ENCODE measurements at regions not wholly inside any gene's neighbourhood (a gene's known extent, or its start where the extent isn't known, plus 50 kb on each side); places are given as distances from the start of the nearest gene placed in this dataset.
A peak's percentile ranks its signal among the peaks of the same experiment; 100 is the strongest.

DNA sequence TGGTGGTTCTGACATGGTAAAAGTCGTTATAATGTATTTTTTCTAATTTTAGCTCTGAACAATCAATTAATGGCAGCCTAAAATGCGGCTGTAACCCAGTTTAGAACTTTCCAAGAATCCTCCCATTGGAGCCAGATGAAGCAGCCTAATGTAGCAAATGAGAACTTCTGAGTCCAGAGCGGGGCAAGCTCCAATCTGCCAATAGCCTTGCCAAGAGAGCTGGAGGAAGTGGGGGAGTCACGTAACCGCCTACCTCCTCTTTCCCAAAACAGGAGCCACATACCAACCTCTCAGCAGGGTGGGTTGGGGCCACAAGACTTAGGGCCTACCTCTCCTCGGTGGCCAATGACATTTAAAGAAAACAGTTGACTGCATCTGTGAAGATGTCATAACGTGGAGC, 230.6 kb downstream of the SOD2 start:
- WGBS, 3 donors = 69 to 82% (median 79%) methylated on average over 7 of the region's 7 CpGs
- no peaks in the 10 kb centered on the region for H3K9me3 ChIP-seq (ENCODE audit: control insufficient read depth in 2 of 2, insufficient read depth in 1 of 2, low read depth in 1 of 2, low read length in 1 of 2)
- no peak overlapping the region for H3K27ac ChIP-seq (ENCODE audit: low read depth in 1 of 3, low read length in 2 of 3)
- DNase-seq (no peak), FAIRE-seq (no peak)
- no peaks in the 10 kb centered on the region for H3K4me1 ChIP-seq (ENCODE audit: control insufficient read depth in 3 of 3, insufficient read depth in 2 of 3, low read depth in 1 of 3, low read length in 2 of 3)
- no peaks in the 10 kb centered on the region for H3K36me3 ChIP-seq (ENCODE audit: control insufficient read depth in 3 of 3, insufficient read depth in 2 of 3, low read depth in 1 of 3, low read length in 3 of 3)
- no peaks in the 10 kb centered on the region for H3K27me3 ChIP-seq (ENCODE audit: control insufficient read depth in 3 of 3, insufficient read depth in 3 of 3, low read length in 3 of 3)
- no peak overlapping the region for H3K4me3 ChIP-seq (ENCODE audit: low read depth in 1 of 3, low read length in 3 of 3)

- WGBS, 3 donors = 79 to 87% (median 81%) methylated on average over 1 of the region's 1 CpG
- no peaks in the 10 kb centered on the region for H3K36me3 ChIP-seq (ENCODE audit: control insufficient read depth in 3 of 3, insufficient read depth in 2 of 3, low read depth in 1 of 3, low read length in 3 of 3)
- H3K9me3 ChIP-seq (ENCODE audit: control insufficient read depth in 2 of 2, insufficient read depth in 1 of 2, low read depth in 1 of 2, low read length in 1 of 2) = no peaks in the 10 kb centered on the region
- H3K4me3 ChIP-seq (ENCODE audit: low read depth in 1 of 3, low read length in 3 of 3) = no peak overlapping the region
- no peak for DNase-seq
- no peaks in the 10 kb centered on the region for H3K27me3 ChIP-seq (ENCODE audit: control insufficient read depth in 3 of 3, insufficient read depth in 3 of 3, low read length in 3 of 3)
- H3K4me1 ChIP-seq (ENCODE audit: control insufficient read depth in 3 of 3, insufficient read depth in 2 of 3, low read depth in 1 of 3, low read length in 2 of 3) = no peaks in the 10 kb centered on the region
- no peak for FAIRE-seq
- H3K27ac ChIP-seq (ENCODE audit: low read depth in 1 of 3, low read length in 2 of 3) = no peak overlapping the region
Observed at GRCh38 chr6:159461998-159462397, 231.0 kb downstream of the SOD2 start.

DNA sequence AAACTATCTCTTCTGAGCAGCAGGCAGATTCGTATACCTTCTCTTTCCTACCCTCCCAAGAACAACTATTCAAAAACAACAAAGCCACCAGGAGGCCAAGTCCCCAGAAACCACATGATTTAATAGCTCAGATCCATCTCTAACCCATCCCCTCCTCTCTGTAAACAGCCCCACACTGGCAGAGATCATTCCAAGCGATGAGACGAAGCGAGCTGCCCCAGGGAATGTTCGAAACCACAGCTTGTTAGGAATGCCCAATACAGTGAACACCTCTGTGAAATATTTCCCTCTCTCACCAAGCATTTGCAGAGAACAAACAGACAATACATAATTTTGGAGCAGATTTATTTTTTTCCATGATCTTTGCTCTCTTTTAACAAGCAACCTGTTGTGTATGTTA, 231.8 kb downstream of the SOD2 start:
- no peaks in the 10 kb centered on the region for H3K9me3 ChIP-seq (ENCODE audit: control insufficient read depth in 2 of 2, insufficient read depth in 1 of 2, low read depth in 1 of 2, low read length in 1 of 2)
- no peak for DNase-seq
- H3K4me1 ChIP-seq (ENCODE audit: control insufficient read depth in 3 of 3, insufficient read depth in 2 of 3, low read depth in 1 of 3, low read length in 2 of 3) = no peaks in the 10 kb centered on the region
- 60 to 75% (median 60%) methylated on average over 5 of the region's 5 CpGs for WGBS, 3 donors
- FAIRE-seq = no peak
- no peak overlapping the region for H3K4me3 ChIP-seq (ENCODE audit: low read depth in 1 of 3, low read length in 3 of 3)
- H3K27ac ChIP-seq (ENCODE audit: low read depth in 1 of 3, low read length in 2 of 3) = no peak overlapping the region
- no peaks in the 10 kb centered on the region for H3K27me3 ChIP-seq (ENCODE audit: control insufficient read depth in 3 of 3, insufficient read depth in 3 of 3, low read length in 3 of 3)
- no peaks in the 10 kb centered on the region for H3K36me3 ChIP-seq (ENCODE audit: control insufficient read depth in 3 of 3, insufficient read depth in 2 of 3, low read depth in 1 of 3, low read length in 3 of 3)

DNA sequence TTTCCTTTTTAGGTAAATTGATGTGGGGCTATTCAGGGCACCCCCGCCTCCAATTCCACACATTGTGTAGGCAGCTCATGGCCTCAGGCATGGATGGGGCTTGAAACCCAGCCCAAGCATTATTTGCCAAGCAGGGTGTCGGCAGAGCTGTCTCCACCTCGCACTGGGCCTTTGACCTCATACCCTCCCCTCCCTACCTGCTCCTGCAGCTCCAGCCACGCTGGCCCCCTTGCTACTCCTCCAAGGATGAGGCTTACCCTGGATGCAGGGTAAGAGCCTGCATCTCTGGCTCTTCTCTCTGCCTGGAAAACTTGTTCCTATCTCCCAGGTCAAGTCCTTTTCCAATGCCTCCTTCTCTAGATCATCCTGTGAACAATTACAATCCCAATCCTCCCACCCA, 232.6 kb downstream of the SOD2 start:
- H3K27me3 ChIP-seq (ENCODE audit: control insufficient read depth in 3 of 3, insufficient read depth in 3 of 3, low read length in 3 of 3) = no peaks in the 10 kb centered on the region
- no peak overlapping the region for H3K4me3 ChIP-seq (ENCODE audit: low read depth in 1 of 3, low read length in 3 of 3)
- no peaks in the 10 kb centered on the region for H3K4me1 ChIP-seq (ENCODE audit: control insufficient read depth in 3 of 3, insufficient read depth in 2 of 3, low read depth in 1 of 3, low read length in 2 of 3)
- no peaks in the 10 kb centered on the region for H3K9me3 ChIP-seq (ENCODE audit: control insufficient read depth in 2 of 2, insufficient read depth in 1 of 2, low read depth in 1 of 2, low read length in 1 of 2)
- no peaks in the 10 kb centered on the region for H3K36me3 ChIP-seq (ENCODE audit: control insufficient read depth in 3 of 3, insufficient read depth in 2 of 3, low read depth in 1 of 3, low read length in 3 of 3)
- WGBS, 3 donors = 28 to 70% (median 46%) methylated on average over 4 of the region's 4 CpGs
- FAIRE-seq = no peak
- H3K27ac ChIP-seq (ENCODE audit: low read depth in 1 of 3, low read length in 2 of 3) = no peak overlapping the region
- DNase-seq = no peak

GRCh38 chr6:159456349-159456748, 236.7 kb downstream of the SOD2 start:
- FAIRE-seq = no peak

GRCh38 chr6:159455700-159456274, 237.3 kb downstream of the SOD2 start:
- no peaks in the 10 kb centered on the region for H3K36me3 ChIP-seq (ENCODE audit: control insufficient read depth in 3 of 3, insufficient read depth in 2 of 3, low read depth in 1 of 3, low read length in 3 of 3)
- DNase-seq = no peak
- H3K27me3 ChIP-seq (ENCODE audit: control insufficient read depth in 3 of 3, insufficient read depth in 3 of 3, low read length in 3 of 3) = no peaks in the 10 kb centered on the region
- H3K9me3 ChIP-seq (ENCODE audit: control insufficient read depth in 2 of 2, insufficient read depth in 1 of 2, low read depth in 1 of 2, low read length in 1 of 2) = no peaks in the 10 kb centered on the region
- H3K4me1 ChIP-seq (ENCODE audit: control insufficient read depth in 3 of 3, insufficient read depth in 2 of 3, low read depth in 1 of 3, low read length in 2 of 3) = no peaks in the 10 kb centered on the region
- WGBS, 3 donors = 83 to 91% (median 88%) methylated on average over 14 to 15 of the region's 15 CpGs
- H3K4me3 ChIP-seq (ENCODE audit: low read depth in 1 of 3, low read length in 3 of 3) = no peak overlapping the region
- no peak overlapping the region for H3K27ac ChIP-seq (ENCODE audit: low read depth in 1 of 3, low read length in 2 of 3)
- FAIRE-seq = no peak

More at GRCh38 chr6:159456349-159456748, 236.7 kb downstream of the SOD2 start:
- H3K27me3 ChIP-seq (ENCODE audit: control insufficient read depth in 3 of 3, insufficient read depth in 3 of 3, low read length in 3 of 3) = no peaks in the 10 kb centered on the region
- 41 to 50% (median 41%) methylated on average over 2 of the region's 2 CpGs for WGBS, 3 donors
- H3K4me3 ChIP-seq (ENCODE audit: low read depth in 1 of 3, low read length in 3 of 3) = no peak overlapping the region
- no peaks in the 10 kb centered on the region for H3K9me3 ChIP-seq (ENCODE audit: control insufficient read depth in 2 of 2, insufficient read depth in 1 of 2, low read depth in 1 of 2, low read length in 1 of 2)
- no peaks in the 10 kb centered on the region for H3K4me1 ChIP-seq (ENCODE audit: control insufficient read depth in 3 of 3, insufficient read depth in 2 of 3, low read depth in 1 of 3, low read length in 2 of 3)
- DNase-seq = no peak
- H3K36me3 ChIP-seq (ENCODE audit: control insufficient read depth in 3 of 3, insufficient read depth in 2 of 3, low read depth in 1 of 3, low read length in 3 of 3) = no peaks in the 10 kb centered on the region
- H3K27ac ChIP-seq (ENCODE audit: low read depth in 1 of 3, low read length in 2 of 3) = no peak overlapping the region

- H3K27me3 ChIP-seq (ENCODE audit: control insufficient read depth in 3 of 3, insufficient read depth in 3 of 3, low read length in 3 of 3) = peaks cover 0 to 3% (median 0%) of the 10 kb centered on the region in 3 donors
- DNase-seq (no peak), FAIRE-seq (no peak)
- peak overlapping the region in 1 of 3 donors; percentile 52 for H3K27ac ChIP-seq (ENCODE audit: low read depth in 1 of 3, low read length in 2 of 3)
- no peaks in the 10 kb centered on the region for H3K9me3 ChIP-seq (ENCODE audit: control insufficient read depth in 2 of 2, insufficient read depth in 1 of 2, low read depth in 1 of 2, low read length in 1 of 2)
- no peaks in the 10 kb centered on the region for H3K36me3 ChIP-seq (ENCODE audit: control insufficient read depth in 3 of 3, insufficient read depth in 2 of 3, low read depth in 1 of 3, low read length in 3 of 3)
- WGBS, 3 donors = 39 to 54% (median 42%) methylated on average over 3 of the region's 3 CpGs
- H3K4me3 ChIP-seq (ENCODE audit: low read depth in 1 of 3, low read length in 3 of 3) = no peak overlapping the region
- H3K4me1 ChIP-seq (ENCODE audit: control insufficient read depth in 3 of 3, insufficient read depth in 2 of 3, low read depth in 1 of 3, low read length in 2 of 3) = no peaks in the 10 kb centered on the region
Observed at GRCh38 chr6:159450815-159451465, 242.1 kb downstream of the SOD2 start.

GRCh38 chr6:159446340-159446739, 246.7 kb downstream of the SOD2 start:
- H3K27ac ChIP-seq (ENCODE audit: low read depth in 1 of 3, low read length in 2 of 3) = no peak overlapping the region
- no peak for DNase-seq
- 60 to 72% (median 67%) methylated on average over 6 of the region's 6 CpGs for WGBS, 3 donors
- no peaks in the 10 kb centered on the region for H3K36me3 ChIP-seq (ENCODE audit: control insufficient read depth in 3 of 3, insufficient read depth in 2 of 3, low read depth in 1 of 3, low read length in 3 of 3)
- peaks cover 0 to 6% of the 10 kb centered on the region in 2 donors for H3K9me3 ChIP-seq (ENCODE audit: control insufficient read depth in 2 of 2, insufficient read depth in 1 of 2, low read depth in 1 of 2, low read length in 1 of 2)
- H3K4me3 ChIP-seq (ENCODE audit: low read depth in 1 of 3, low read length in 3 of 3) = no peak overlapping the region
- peaks cover 0 to 8% (median 0%) of the 10 kb centered on the region in 3 donors for H3K27me3 ChIP-seq (ENCODE audit: control insufficient read depth in 3 of 3, insufficient read depth in 3 of 3, low read length in 3 of 3)
- FAIRE-seq = no peak
- no peaks in the 10 kb centered on the region for H3K4me1 ChIP-seq (ENCODE audit: control insufficient read depth in 3 of 3, insufficient read depth in 2 of 3, low read depth in 1 of 3, low read length in 2 of 3)

- Histone ChIP-seq H3K27ac (ENCODE audit: low read depth in 1 of 3, low read length in 2 of 3) (no peak overlapping the region), H3K36me3 (ENCODE audit: control insufficient read depth in 3 of 3, insufficient read depth in 2 of 3, low read depth in 1 of 3, low read length in 3 of 3) (no peaks in the 10 kb centered on the region), H3K4me3 (ENCODE audit: low read depth in 1 of 3, low read length in 3 of 3) (no peak overlapping the region), H3K27me3 (ENCODE audit: control insufficient read depth in 3 of 3, insufficient read depth in 3 of 3, low read length in 3 of 3) (peaks cover 0 to 8% (median 0%) of the 10 kb centered on the region in 3 donors), H3K9me3 (ENCODE audit: control insufficient read depth in 2 of 2, insufficient read depth in 1 of 2, low read depth in 1 of 2, low read length in 1 of 2) (peaks cover 0 to 6% of the 10 kb centered on the region in 2 donors), H3K4me1 (ENCODE audit: control insufficient read depth in 3 of 3, insufficient read depth in 2 of 3, low read depth in 1 of 3, low read length in 2 of 3) (no peaks in the 10 kb centered on the region)
- WGBS, 3 donors = 83 to 92% (median 83%) methylated on average over 4 of the region's 4 CpGs
- FAIRE-seq (no peak), DNase-seq (no peak)
Observed at GRCh38 chr6:159445351-159445750, 247.7 kb downstream of the SOD2 start.

Data from small intestine (tissue), 7 donors.